NCI-H2029 (cell line): ENCODE measurements at regions not wholly inside any gene's neighbourhood (a gene's known extent, or its start where the extent isn't known, plus 50 kb on each side); places are given as distances from the start of the nearest gene placed in this dataset.

Experiments
- DNase-seq: peaks from one replicate; lab custom pipeline; 2025; lab: John Stamatoyannopoulos, UW

GRCh38 chr11:131052367-131052766, 136.1 kb upstream of the SNX19 start:
- no peak for DNase-seq

- DNase-seq: no peak
Measured at GRCh38 chr11:131056036-131056435, 139.8 kb upstream of the SNX19 start.

- no peak for DNase-seq
Measured at GRCh38 chr11:131063638-131064037, 147.4 kb upstream of the SNX19 start.

- peak; percentile 26 for DNase-seq
Measured at GRCh38 chr11:131064373-131064991, 148.2 kb upstream of the SNX19 start.

GRCh38 chr11:131065435-131066413, 149.4 kb upstream of the SNX19 start:
- DNase-seq: no peak

- no peak for DNase-seq
Measured at GRCh38 chr11:131066551-131066950, 150.3 kb upstream of the SNX19 start.

GRCh38 chr11:131070365-131070764, 154.1 kb upstream of the SNX19 start:
- no peak for DNase-seq

- no peak for DNase-seq
Measured at GRCh38 chr11:131073167-131073566, 156.9 kb upstream of the SNX19 start.

- DNase-seq: no peak
Measured at GRCh38 chr11:131074573-131074972, 158.3 kb upstream of the SNX19 start.

- no peak for DNase-seq
Measured at GRCh38 chr11:131077340-131077739, 161.1 kb upstream of the SNX19 start.

- no peak for DNase-seq
Measured at GRCh38 chr11:131079036-131079435, 162.8 kb upstream of the SNX19 start.

GRCh38 chr11:131089727-131090245, 173.5 kb upstream of the SNX19 start:
- no peak for DNase-seq

GRCh38 chr11:131092469-131092868, 176.2 kb upstream of the SNX19 start:
- DNase-seq: no peak

GRCh38 chr11:131094827-131095226, 178.5 kb upstream of the SNX19 start:
- no peak for DNase-seq

- DNase-seq: no peak
Measured at GRCh38 chr11:131095511-131096185, 179.4 kb upstream of the SNX19 start.

- no peak for DNase-seq
Measured at GRCh38 chr11:131099013-131099412, 182.7 kb upstream of the SNX19 start.

GRCh38 chr11:131099746-131100145, 183.5 kb upstream of the SNX19 start:
- DNase-seq: no peak

- no peak for DNase-seq
Measured at GRCh38 chr11:131108760-131109159, 192.5 kb upstream of the SNX19 start.

- no peak for DNase-seq
Measured at GRCh38 chr11:131109257-131109656, 193.0 kb upstream of the SNX19 start.

GRCh38 chr11:131109790-131110189, 193.5 kb upstream of the SNX19 start:
- DNase-seq: no peak

GRCh38 chr11:131111775-131112174, 195.5 kb upstream of the SNX19 start:
- DNase-seq: no peak

- no peak for DNase-seq
Measured at GRCh38 chr11:131118247-131118646, 202.0 kb upstream of the SNX19 start.
